H1 (cell line): ENCODE measurements at regions not wholly inside any gene's neighbourhood (a gene's known extent, or its start where the extent isn't known, plus 50 kb on each side); places are given as distances from the start of the nearest gene placed in this dataset.

Experiments used
- BCL11A ChIP-seq, 2 experiments: IDR thresholded peaks; one replicate each; pipeline ENCODE4 v1.6.1; 2011; ENCODE audit warnings: low read depth in 2 of 2, low read length in 2 of 2, mild to moderate bottlenecking in 2 of 2
- POU5F1 ChIP-seq: IDR thresholded peaks from 2 replicates; pipeline ENCODE4 v1.6.1; 2011; ENCODE audit warnings: low read depth, mild to moderate bottlenecking, low read length, moderate library complexity
- YY1 ChIP-seq: IDR thresholded peaks from 2 replicates; pipeline ENCODE4 v1.6.1; 2011; ENCODE audit warnings: low read depth, mild to moderate bottlenecking, low read length

DNA sequence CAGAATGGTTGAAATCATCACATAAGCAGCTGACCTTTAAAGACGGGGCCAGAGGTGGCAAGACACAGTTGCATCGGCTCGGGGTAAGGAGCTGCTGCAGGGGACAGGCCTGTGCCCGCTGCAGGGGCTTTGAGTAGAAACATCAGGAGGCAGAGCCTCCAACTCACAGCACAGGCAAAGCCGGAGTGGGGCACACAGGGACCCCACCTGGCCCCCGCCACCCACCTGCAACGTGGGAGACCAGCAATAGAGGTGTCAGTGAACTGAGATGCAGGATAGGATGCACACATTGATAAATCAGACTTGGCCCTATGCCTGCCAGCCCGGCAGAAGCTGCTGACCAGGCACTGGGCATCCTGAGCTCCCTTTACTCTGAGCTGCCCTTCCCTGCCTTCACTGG is 257.2 kb downstream of the NPHP4 start (continued):
- TF ChIP-seq YY1 (no peak), BCL11A (IDR thresholded peaks at IDR 0.05; ENCODE audit: low read depth in 2 of 2, low read length in 2 of 2) (no peak), POU5F1 (no peak)
- TF ChIP-seq, all 59 proteins: peak for 0
